ENCODE measurements at regions not wholly inside any gene's neighbourhood (a gene's known extent, or its start where the extent isn't known, plus 50 kb on each side); places are given as distances from the start of the nearest gene placed in this dataset.

GRCh38 chr11:106415510-106415909, 338.0 kb downstream of the AASDHPPT start:
- no peak for DNase-seq

- DNase-seq, result no peak
Observed at GRCh38 chr11:106418791-106419190, 341.3 kb downstream of the AASDHPPT start.

DNA sequence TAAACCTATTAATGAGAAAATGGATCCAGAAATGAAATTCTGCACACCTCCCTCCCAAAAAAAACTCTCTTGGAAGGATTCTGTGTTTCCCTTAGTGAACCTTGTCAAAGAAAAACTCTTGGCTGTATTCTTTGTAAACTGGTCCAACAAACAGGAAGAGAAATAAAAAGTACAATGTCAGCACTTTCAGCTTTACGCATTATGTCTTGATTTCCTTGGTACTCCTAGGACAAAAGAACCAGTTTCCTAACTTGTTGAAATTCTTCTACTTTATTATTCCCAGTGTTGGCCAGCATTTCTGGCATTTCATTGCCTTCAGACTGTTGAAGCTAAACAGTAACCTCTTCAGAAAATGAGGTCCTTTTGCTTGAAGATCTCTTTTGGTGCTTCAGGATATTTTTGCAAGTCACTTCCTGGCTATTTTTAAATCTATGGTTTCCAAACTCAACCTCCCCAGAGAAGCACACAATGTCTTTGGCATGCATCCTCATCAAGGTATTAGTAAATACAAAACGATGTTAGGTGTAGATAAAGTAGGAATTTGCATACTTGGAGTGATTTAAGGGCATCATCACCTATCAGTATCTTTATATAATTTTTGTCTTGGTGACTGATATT, 342.7 kb downstream of the AASDHPPT start:
- no peak for DNase-seq

GRCh38 chr11:106420686-106421085, 343.2 kb downstream of the AASDHPPT start:
- no peak for DNase-seq

DNA sequence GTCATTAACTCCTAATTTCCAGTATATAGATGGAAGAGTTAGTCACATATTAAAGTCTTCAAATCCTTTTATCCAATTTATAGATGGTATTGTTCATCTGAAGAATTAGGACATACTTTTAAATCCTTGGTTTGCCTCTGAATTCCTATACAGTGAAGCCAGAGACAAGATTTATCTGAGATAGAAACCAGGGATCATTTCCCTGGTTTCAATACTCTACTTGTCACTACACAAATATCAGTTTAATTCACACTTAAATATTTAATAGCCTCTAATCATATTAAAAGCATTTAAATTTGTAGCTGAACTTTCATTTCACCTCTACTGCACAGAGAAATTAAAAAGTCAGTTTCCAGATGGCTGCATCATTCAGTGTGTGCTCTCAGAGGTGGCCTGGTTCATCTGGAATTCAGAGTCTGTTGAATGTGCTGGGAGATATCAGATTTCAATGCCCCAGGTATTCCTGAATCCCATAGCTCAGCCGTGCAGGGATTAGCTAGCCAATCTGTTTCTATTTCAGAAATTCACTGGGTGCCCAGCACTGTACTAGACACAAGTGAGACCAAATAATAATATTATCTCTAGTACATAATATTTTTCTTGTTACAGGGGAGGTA, 344.3 kb downstream of the AASDHPPT start:
- DNase-seq, result no peak

DNA sequence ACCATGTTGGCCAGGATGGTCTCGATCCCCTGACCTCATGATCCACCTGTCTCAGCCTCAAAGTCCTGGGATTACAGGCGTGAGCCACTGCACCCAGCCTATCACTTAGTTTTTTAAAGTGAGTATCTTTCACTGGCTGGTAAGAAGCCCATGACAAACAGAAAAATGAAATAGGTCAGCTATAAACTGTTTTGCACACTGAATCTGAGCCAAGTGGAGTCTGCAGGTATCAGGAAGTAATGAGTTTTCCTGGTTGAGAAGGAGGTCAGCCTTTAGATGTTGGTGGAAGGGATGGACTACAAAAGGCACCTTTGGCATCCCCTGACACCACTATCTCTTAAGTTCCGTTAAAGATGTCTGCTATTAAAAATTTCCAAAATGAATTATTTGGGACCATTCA, 345.1 kb downstream of the AASDHPPT start:
- DNase-seq, result no peak

DNA sequence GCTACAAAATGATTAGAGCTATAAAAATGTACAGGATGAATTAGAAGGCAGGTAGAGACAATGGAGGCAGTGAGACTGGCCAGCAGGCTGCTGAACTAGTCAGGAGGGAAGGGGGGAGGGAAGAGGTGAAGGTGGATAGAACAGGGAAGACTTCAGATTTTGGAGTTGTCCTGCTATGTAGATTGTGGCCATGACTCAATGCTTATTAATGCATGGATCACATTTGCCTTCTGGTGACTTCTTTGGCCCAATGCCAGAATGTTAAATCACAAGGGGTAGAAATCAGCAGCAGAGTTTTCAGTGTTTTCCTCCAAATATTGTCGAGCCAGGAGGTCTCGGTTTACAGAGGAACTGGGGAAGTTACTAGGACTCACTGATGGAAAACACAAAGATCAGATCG, 346.6 kb downstream of the AASDHPPT start:
- peak; percentile 36 for DNase-seq

DNA sequence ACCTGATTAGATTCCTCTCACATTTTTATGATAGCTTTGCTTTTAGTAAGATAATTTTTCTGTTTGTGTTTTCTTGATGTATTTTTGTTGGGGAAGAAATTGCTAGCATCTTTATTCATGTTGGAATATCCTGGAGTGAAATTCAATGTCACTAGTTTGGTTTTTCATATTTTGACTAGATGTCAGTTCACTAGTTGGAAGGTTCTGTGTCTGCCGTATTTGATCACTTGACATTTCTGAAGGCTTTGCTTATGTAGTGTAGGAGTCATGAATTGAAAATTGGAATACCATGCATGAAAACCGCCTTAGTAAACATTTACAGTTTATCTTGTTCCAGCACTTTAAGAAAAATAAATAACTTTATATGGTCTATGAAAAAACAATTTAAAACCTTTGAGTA, 348.4 kb downstream of the AASDHPPT start:
- DNase-seq, result no peak

DNA sequence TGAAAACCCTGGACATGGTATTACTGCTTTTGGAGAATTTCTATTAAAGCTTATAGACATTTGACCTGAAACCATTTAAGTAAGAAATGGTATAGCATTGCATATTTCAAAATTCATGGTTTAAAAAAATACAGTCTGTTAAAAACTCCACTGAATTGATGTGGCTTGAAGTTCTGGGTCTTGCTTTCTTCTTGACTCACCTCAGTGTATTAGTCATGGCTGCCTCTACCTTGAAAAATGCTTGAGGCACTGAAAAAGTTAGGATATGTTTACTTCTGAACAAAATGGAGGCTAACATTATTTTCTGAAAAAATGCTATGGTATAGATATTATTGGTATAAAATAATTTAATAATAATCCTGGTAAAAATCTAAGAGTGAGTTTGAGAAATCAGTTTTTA, 349.2 kb downstream of the AASDHPPT start:
- DNase-seq, result no peak

DNA sequence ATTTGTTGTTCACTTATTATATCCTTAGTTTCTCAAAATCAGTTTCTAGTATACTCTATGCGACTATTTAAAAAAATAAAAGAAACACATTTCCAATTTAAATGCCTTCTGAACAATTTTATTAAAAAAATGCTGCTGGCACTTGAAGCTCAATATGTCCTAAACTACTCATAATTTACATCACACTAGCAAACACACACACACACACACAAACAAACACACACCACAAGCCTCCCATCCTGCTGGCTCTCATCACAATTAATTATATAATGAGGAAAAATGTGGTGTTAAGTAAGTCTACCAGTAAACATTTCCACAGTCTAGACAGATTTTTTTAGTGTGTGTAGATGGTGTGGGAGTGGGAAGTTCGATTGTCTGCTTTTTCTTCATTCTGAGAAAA, 350.3 kb downstream of the AASDHPPT start:
- DNase-seq, result no peak

- no peak for DNase-seq
Observed at GRCh38 chr11:106442032-106442431, 364.6 kb downstream of the AASDHPPT start.

GRCh38 chr11:106446302-106446701, 368.8 kb downstream of the AASDHPPT start:
- DNase-seq, result no peak

GRCh38 chr11:106446955-106447354, 369.5 kb downstream of the AASDHPPT start:
- DNase-seq, result no peak

DNA sequence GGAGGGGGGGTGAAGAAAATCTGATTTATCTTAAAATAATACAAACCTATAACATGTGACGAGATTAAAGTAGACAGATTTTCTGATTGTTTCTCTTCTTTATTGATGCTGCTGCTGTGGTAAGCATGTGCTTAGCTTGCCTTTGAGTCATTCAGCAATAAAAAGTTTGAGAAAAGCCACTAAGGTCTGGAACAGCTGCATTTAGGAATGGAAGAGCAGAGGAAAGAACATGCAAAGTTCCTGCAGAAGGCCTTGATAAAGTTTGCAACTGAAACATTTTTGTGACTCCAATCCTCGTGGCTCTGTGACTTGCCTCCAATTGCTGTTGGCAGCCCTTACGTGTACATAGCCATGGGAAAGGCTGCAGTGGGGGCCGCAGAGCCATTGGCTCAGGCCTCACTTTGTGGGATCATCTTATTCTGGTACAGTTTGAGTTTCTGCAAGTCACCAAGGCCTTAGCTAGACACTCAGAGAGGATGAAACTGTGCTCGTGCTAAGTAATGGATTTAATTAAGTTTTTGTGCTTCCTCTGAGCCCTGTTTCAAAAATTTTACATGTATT, 370.2 kb downstream of the AASDHPPT start:
- no peak for DNase-seq

GRCh38 chr11:106449763-106450162, 372.3 kb downstream of the AASDHPPT start:
- DNase-seq, result no peak

DNA sequence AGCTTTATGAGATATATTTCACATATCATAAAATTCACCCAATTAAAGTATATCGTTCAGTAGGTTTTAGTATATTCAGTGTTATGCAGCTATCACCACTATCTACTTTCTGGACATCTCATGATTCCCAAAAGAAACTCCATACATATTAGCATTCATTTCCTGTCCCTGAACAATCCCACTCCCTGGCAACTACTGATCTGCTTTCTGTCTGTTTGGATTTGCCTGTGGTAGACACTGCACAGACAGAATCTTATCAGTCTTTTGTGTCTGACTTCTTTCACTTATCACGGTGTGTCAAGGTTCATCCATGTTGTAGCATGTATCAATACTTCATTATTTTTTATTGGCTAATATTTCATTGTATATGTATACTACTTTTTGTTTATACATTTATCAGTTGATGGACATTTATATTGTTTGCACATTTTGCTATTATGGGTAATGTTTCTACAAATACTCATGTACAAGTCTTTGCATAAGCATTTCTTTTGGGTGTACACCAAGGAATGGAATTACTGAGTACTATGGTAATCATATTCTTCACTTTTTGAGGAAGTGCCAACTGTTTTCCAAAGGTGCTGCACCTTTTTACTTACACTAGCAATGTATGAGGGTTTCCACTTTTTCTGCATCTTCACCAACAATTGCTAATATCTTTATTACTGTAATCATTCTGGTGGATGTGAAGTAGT, 373.9 kb downstream of the AASDHPPT start:
- DNase-seq, result no peak

GRCh38 chr11:106456647-106457046, 379.2 kb downstream of the AASDHPPT start:
- no peak for DNase-seq

- DNase-seq, result no peak
Observed at GRCh38 chr11:106457727-106458126, 380.3 kb downstream of the AASDHPPT start.

- DNase-seq, result no peak
Observed at GRCh38 chr11:106459135-106459534, 381.7 kb downstream of the AASDHPPT start.

DNA sequence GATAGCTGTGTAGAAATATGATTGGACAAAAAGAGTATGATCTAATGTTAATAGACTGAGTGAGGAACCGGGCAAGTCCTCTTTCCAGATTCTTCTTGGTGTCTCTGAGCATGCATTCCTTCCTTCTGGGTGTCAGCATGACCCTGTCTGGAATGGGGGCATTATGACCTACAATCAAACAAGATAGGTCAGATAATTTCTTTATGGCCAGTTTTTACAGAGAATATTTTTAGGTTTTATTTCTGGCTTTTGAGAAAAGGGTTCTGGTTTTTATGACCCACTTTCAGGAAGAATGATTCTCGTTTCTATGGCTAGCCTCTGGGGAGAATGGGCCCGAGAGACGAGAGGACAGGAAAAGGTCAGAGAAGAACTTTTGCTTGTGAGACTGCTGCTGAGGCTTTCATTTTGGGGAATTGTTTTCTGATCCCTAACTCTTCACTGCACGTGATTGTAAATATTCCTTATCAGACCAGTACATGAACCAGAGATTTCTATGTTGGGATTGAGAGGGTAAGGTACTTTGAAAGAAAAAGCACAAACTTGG, 383.8 kb downstream of the AASDHPPT start:
- DNase-seq, result no peak

DNA sequence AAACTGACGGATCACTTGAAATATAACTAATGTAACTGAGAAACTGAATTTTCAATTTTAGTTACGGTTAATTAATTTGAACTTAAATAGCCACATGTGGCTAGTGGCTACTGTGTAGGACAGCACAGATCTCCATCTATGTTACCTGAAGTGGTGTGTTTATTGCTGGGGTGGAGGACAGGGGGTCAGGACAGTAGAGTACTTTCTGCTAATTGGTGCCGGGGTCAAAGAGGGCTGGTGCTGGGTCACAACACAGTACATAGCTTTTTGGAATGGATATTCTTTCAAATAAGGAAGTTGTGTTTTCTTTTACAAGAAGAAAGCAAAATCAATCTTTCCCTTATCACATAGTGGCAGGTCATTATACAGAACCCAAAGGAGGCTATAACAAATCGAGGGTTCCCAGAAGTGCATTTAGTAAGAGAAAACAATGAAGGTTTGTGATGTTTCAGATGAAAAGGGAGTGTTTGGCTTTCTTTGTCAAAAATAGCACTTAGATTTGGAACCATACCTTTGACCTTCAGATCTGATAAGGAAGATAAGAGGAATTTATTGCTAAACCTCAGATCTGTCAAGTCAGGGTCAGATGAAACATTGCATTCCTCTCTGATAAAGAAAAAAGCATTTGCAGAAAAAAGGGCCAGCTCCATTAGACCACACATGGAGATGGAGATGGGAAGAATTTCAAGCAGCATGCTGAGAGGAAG, 384.5 kb downstream of the AASDHPPT start:
- no peak for DNase-seq

DNA sequence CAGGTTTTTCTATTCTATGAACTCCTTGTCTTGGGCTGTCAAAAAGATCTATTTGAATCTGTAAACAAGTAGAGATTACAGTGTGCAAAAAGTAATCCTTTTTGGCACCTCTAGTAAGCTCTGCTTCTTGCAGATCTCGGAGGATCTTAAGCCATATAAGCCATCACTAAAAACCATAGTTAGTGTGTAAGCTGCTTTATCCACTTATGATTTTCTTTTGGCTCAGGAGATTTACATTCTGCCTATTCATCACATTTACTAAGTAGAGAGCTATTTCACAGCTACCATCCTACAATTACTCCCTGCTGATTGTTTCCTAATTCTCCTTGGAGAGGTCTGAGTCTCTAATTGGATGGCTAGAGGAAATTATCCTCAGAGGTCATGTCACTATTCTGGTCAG, 385.7 kb downstream of the AASDHPPT start:
- no peak for DNase-seq

- no peak for DNase-seq
Observed at GRCh38 chr11:106463796-106464201, 386.3 kb downstream of the AASDHPPT start.
